Sigmoid colon (tissue), 6 donors: ENCODE measurements at regions not wholly inside any gene's neighbourhood (a gene's known extent, or its start where the extent isn't known, plus 50 kb on each side); places are given as distances from the start of the nearest gene placed in this dataset.

Experiments used
- DNase-seq: peaks from one replicate; pipeline ENCODE4 v3.0.0-alpha.2; 2019
- H3K27ac ChIP-seq, 4 donors: fragments of 200-600 bp; sonication (generic); one replicate each; pipeline ENCODE4 v1.5.1; 2016 to 2019; ENCODE audit warnings: mild to moderate bottlenecking in 1 of 4
- H3K27me3 ChIP-seq, 3 donors: fragments of 200-600 bp; sonication (generic); one replicate each; pipeline ENCODE4 v1.5.1; 2019; ENCODE audit warnings: mild to moderate bottlenecking in 1 of 3
- H3K36me3 ChIP-seq, 4 donors: fragments of 200-600 bp; sonication (generic); one replicate each; pipeline ENCODE4 v1.5.1; 2016 to 2019
- H3K4me1 ChIP-seq, 4 donors: fragments of 200-600 bp; sonication (generic); one replicate each; pipeline ENCODE4 v1.5.1; 2017 to 2019
- H3K4me3 ChIP-seq, 4 donors: fragments of 200-600 bp; sonication (generic); one replicate each; pipeline ENCODE4 v1.5.1; 2017 to 2019; ENCODE audit warnings: mild to moderate bottlenecking in 2 of 4, moderate library complexity in 1 of 4
- H3K9me3 ChIP-seq, 4 donors: fragments of 200-600 bp in 3 of 4; sonication (generic) in 3 of 4; one replicate each; pipeline versions ENCODE4 v1.5.1 to v1.6.1; 2013 to 2019
- EP300 ChIP-seq, 4 donors: sonication (generic); formaldehyde crosslinking; IDR thresholded peaks; one replicate each; pipeline ENCODE4 v1.6.1; 2017; ENCODE audit warnings: antibody characterized with exemption in 4 of 4
- POLR2A ChIP-seq, 2 donors: fragments of 450-650 bp; IDR thresholded peaks; one replicate each; pipeline ENCODE4 v1.6.1; 2016; ENCODE audit warnings: antibody characterized with exemption in 2 of 2, mild to moderate bottlenecking in 2 of 2, moderate library complexity in 2 of 2
- POLR2AphosphoS5 ChIP-seq, 4 donors: sonication (generic); formaldehyde crosslinking; IDR thresholded peaks; one replicate each; pipeline ENCODE4 v1.6.1; 2017; ENCODE audit warnings: antibody characterized with exemption in 4 of 4
- WGBS, 2 donors: extraction: QIAGEN DNeasy Blood & Tissue Kit; methylation state at CpG; one replicate each; pipeline ENCODE4 v1.1.7; 2013; 5-methylcytosine and 5-hydroxymethylcytosine counted together
- intact Hi-C: fragments of 100-400 bp; cut with DNase I; formaldehyde crosslinking; loops from one replicate; pipeline ENCODE4 v1.15.1; 2023
- TF ChIP-seq, protein P1 (sequence below), 4 experiments: fragments of 450-650 bp in 3 of 4; fragments of 200-600 bp in 1 of 4; IDR thresholded peaks; one replicate each; pipeline ENCODE4 v1.5.1; 2016 to 2019; ENCODE audit warnings: antibody characterized with exemption in 4 of 4, mild to moderate bottlenecking in 3 of 4, moderate library complexity in 2 of 4
- donor health status: healthy with polysubstance abuse.
- donor health status: healthy.

GRCh38 chr6:163919652-163920051 is 505.1 kb downstream of the QKI start:
- intact Hi-C loops: no loop called here

GRCh38 chr6:163916315-163917081 is 502.0 kb downstream of the QKI start:
- 75 to 91% methylated on average over 6 of the region's 6 CpGs for WGBS, 2 donors
- no peaks in the 10 kb centered on the region for H3K4me1 ChIP-seq
- no peak overlapping the region for H3K4me3 ChIP-seq
- intact Hi-C loops: no loop called here
- TF ChIP-seq, protein P1, sequence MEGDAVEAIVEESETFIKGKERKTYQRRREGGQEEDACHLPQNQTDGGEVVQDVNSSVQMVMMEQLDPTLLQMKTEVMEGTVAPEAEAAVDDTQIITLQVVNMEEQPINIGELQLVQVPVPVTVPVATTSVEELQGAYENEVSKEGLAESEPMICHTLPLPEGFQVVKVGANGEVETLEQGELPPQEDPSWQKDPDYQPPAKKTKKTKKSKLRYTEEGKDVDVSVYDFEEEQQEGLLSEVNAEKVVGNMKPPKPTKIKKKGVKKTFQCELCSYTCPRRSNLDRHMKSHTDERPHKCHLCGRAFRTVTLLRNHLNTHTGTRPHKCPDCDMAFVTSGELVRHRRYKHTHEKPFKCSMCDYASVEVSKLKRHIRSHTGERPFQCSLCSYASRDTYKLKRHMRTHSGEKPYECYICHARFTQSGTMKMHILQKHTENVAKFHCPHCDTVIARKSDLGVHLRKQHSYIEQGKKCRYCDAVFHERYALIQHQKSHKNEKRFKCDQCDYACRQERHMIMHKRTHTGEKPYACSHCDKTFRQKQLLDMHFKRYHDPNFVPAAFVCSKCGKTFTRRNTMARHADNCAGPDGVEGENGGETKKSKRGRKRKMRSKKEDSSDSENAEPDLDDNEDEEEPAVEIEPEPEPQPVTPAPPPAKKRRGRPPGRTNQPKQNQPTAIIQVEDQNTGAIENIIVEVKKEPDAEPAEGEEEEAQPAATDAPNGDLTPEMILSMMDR (IDR thresholded peaks at IDR 0.05): no peak
- TF ChIP-seq EP300 (IDR thresholded peaks at IDR 0.05) (no peak), POLR2AphosphoS5 (IDR thresholded peaks at IDR 0.05) (no peak), POLR2A (IDR thresholded peaks at IDR 0.05) (no peak)
- H3K27me3 ChIP-seq: no peaks in the 10 kb centered on the region
- H3K9me3 ChIP-seq: no peaks in the 10 kb centered on the region
- DNase-seq: no peak
- no peaks in the 10 kb centered on the region for H3K36me3 ChIP-seq
- no peak overlapping the region for H3K27ac ChIP-seq

More at GRCh38 chr6:163919652-163920051, 505.1 kb downstream of the QKI start:
- DNase-seq: no peak
- no peaks in the 10 kb centered on the region for H3K9me3 ChIP-seq
- H3K36me3 ChIP-seq: no peaks in the 10 kb centered on the region
- TF ChIP-seq POLR2AphosphoS5 (IDR thresholded peaks at IDR 0.05): no peak
- TF ChIP-seq POLR2A (IDR thresholded peaks at IDR 0.05): no peak
- no peak for TF ChIP-seq EP300 (IDR thresholded peaks at IDR 0.05)
- TF ChIP-seq, protein P1 (IDR thresholded peaks at IDR 0.05): no peak
- H3K27me3 ChIP-seq: no peaks in the 10 kb centered on the region
- H3K4me1 ChIP-seq: no peaks in the 10 kb centered on the region
- WGBS, 2 donors: 50 to 67% methylated on average over 8 of the region's 8 CpGs
- H3K27ac ChIP-seq: no peak overlapping the region
- no peak overlapping the region for H3K4me3 ChIP-seq

GRCh38 chr6:163915131-163915530 is 500.6 kb downstream of the QKI start:
- no peak for DNase-seq
- H3K4me1 ChIP-seq: no peaks in the 10 kb centered on the region
- intact Hi-C loops: no loop called here
- H3K27ac ChIP-seq: no peak overlapping the region
- WGBS, 2 donors: 74 to 86% methylated on average over 8 of the region's 8 CpGs
- TF ChIP-seq, protein P1 (IDR thresholded peaks at IDR 0.05): no peak
- TF ChIP-seq POLR2A (IDR thresholded peaks at IDR 0.05): no peak
- TF ChIP-seq EP300 (IDR thresholded peaks at IDR 0.05): no peak
- TF ChIP-seq POLR2AphosphoS5 (IDR thresholded peaks at IDR 0.05): no peak
- no peaks in the 10 kb centered on the region for H3K27me3 ChIP-seq
- H3K4me3 ChIP-seq: no peak overlapping the region
- H3K9me3 ChIP-seq: no peaks in the 10 kb centered on the region
- H3K36me3 ChIP-seq: no peaks in the 10 kb centered on the region

GRCh38 chr6:163913045-163913444 is 498.5 kb downstream of the QKI start:
- Histone ChIP-seq H3K4me1 (no peaks in the 10 kb centered on the region), H3K36me3 (no peaks in the 10 kb centered on the region), H3K9me3 (no peaks in the 10 kb centered on the region), H3K27ac (no peak overlapping the region), H3K4me3 (no peak overlapping the region), H3K27me3 (no peaks in the 10 kb centered on the region)
- TF ChIP-seq POLR2AphosphoS5 (IDR thresholded peaks at IDR 0.05) (no peak), POLR2A (IDR thresholded peaks at IDR 0.05) (no peak), EP300 (IDR thresholded peaks at IDR 0.05) (no peak)
- TF ChIP-seq, protein P1 (IDR thresholded peaks at IDR 0.05): no peak
- DNase-seq: no peak
- intact Hi-C loops: no loop called here
- whole genome bisulfite sequencing, 2 donors: 86 to 89% methylated on average over 9 of the region's 9 CpGs
